GM18873 (cell line): ENCODE measurements at regions not wholly inside any gene's neighbourhood (a gene's known extent, or its start where the extent isn't known, plus 50 kb on each side); places are given as distances from the start of the nearest gene placed in this dataset.

Experiments
- ATAC-seq: cut with Tn5 transposase; IDR thresholded peaks from one replicate; pipeline ENCODE4 v1.9.1; 2021; ENCODE audit warnings: mild to moderate bottlenecking, moderate library complexity, moderate number of reproducible peaks; ENCODE audit not compliant: unreplicated experiment, low FRiP score

DNA sequence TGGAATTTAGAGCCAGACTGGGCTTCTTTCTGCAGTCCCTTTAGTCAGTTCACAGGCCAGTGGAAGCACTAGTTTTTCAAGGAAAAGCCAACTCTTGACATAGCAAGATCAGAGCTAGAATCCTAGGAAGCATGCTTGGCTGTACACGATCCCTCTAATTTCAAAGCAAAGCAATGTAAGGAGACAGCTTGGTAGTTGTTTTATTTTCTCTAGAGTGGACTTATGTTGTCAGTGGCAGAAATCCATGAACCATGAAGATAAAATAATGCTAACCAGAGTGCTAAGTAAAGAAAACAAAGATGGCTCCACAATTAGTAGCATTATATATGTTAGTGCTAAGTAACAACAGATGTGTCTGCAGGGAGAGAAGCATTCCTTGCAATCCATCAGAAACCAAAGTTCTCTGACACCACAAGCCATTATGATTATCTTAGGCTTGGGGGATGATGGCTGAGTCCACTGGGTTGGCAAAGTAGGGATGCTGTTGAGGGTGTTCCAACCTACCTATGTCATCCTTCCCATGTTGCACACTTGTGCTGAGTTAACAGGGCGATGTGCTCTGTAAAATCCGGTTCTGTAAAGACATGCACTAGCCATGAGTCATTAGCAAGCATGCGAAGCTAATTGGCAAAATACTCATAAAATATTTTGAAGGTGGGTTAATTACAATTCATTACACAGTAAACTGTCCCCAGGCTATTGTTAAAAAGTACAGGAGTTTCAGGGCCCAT is 115.2 kb downstream of the BMP2 start:
- no peak for ATAC-seq

GRCh38 chr20:6884114-6884513 is 116.6 kb downstream of the BMP2 start:
- no peak for ATAC-seq

DNA sequence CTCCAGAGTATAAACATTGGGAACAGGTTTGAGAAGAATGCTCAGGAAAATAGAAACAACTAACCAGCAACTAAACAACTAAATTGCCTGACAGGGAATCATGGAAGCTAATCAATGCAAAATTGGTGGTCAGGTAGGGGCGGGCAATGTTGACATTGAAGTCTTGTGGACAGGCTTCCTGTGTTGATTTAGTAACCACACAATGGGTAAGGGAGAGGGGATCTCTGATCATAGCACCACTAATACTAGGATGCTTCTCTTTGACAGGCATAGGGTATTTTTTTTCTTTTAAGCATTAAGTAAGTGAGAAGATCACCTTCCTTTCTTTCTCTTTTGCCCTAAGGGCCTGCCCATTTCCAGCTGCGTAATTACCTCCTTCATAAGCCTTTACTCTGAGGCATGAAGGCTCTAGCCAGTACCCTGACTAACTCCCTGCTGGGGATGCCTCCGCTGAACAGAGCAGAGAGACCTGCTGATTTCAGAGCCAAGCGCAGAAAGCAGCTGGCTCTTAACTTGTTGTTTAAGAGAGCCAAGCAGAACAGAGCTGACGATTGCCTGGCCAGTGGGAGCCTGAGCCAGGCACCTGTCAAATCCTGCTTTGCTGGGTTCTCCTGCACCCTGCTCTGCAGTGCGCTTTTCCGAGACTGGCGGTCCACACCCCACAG is 118.7 kb downstream of the BMP2 start:
- ATAC-seq = no peak

DNA sequence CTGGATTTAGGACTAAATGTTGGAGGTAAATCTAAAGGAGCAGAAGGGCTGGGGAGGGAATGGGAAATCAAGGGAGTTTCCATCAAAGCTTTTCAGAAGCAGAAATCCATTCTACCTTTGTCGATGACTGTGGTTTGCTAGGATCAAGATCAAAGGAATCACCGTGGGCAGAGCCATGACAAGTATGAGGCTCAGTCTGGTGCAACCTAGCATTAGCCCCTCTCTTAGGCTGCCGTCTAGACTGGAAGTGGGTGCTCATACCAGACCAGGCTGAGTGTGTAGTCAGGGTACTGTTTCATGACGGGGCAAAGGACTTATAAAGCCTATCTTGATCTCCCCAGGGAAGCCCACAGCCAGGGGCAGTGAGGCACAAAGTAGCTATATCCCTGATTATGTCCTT is 120.5 kb downstream of the BMP2 start:
- no peak for ATAC-seq

- ATAC-seq = no peak
Observed at GRCh38 chr20:6888736-6889395, 121.4 kb downstream of the BMP2 start.

DNA sequence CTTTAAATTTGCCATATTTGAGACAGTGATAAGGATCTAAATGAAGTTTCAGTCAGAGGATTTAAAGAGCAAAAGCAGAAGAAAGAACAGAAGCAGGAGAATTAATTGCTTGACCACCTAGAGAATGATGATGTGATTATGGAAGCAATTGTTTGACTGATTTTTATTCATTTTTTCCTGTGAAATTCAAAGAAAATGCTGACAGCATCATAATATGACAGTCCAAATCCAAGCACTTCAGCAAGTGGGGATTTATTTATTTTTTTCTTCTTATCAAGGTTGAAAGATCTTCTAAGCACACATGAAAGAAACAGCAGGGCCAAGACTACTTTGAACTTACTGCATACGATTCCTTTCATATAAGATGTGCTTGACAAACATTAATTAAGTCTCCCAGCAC is 125.2 kb downstream of the BMP2 start:
- ATAC-seq = no peak

DNA sequence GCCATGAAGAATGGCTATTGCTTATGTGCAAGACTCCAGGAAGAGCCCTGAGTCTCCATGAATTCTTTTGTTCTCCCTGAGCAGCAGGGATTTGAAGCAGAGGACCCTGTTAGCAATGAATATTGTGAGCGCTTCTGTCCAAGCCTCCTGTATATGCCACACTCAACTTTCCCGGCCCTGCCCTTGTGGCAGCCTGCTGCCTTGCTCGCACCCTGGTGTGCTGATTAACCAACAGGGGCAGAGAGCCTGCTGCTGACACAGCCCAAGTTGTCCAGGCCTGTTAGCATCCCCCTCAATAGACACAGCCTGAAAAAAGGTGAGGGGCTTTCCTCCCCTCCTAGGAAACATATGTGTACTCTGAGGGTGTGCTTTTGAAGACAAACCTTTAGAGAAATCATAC is 131.4 kb downstream of the BMP2 start:
- ATAC-seq = no peak

DNA sequence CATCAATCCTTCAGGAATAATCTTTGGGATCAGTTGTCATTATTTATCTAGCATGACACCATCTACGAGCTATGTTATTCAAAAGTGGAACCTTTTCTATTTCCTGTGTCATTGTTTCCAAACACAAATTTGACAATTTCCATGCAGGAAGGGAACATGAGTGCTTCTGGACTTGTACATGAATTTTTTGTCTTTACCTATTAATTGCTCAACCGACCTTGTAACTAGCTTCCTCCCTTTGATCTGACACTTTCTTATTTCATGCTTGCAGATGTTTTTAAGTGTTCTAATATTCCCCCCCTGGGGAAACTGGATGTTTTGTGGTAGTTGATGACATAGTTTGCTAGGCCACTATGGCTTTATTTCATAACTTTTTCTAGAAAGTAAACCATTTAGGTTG is 139.4 kb downstream of the BMP2 start:
- ATAC-seq = no peak

GRCh38 chr20:6908673-6909072 is 141.2 kb downstream of the BMP2 start:
- ATAC-seq = no peak

DNA sequence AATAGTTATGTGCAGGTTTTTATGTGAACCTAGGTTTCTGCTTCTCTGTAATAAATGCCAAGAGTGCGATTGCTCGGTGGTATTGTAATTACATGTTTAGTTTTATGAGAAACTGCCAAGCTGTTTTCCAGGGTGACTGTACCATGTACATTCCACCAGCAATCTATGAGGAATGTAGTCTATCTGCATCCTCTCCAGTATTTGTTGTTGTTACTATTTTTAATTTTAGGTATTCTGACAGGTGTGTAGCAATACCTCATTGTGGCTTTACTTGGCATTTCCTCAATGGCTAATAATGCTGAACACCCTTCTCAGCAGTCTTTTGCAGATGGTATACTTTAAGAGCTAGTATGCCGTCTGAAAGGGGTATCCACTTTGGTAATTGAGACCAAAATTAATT is 142.1 kb downstream of the BMP2 start:
- ATAC-seq = no peak

DNA sequence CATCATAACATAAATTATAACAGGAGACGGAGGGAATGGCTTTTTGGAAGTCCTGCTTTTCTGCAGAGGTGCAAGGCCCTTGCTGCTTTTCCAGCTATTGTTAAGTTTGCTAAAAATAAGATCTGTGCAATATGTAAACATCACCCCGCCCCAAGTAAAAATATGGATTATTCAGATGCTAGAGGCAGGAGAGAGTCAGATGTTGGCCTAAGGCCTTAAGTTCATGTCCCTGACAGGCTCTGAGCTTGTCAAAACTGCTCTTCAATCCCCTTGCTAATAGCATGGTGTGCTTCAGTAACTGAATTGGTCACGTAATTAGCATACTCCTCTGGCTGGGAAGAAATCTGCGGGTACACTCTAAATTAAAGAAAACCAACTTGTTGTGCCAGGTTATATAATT is 147.5 kb downstream of the BMP2 start:
- no peak for ATAC-seq

GRCh38 chr20:6916938-6917337 is 149.5 kb downstream of the BMP2 start:
- no peak for ATAC-seq

DNA sequence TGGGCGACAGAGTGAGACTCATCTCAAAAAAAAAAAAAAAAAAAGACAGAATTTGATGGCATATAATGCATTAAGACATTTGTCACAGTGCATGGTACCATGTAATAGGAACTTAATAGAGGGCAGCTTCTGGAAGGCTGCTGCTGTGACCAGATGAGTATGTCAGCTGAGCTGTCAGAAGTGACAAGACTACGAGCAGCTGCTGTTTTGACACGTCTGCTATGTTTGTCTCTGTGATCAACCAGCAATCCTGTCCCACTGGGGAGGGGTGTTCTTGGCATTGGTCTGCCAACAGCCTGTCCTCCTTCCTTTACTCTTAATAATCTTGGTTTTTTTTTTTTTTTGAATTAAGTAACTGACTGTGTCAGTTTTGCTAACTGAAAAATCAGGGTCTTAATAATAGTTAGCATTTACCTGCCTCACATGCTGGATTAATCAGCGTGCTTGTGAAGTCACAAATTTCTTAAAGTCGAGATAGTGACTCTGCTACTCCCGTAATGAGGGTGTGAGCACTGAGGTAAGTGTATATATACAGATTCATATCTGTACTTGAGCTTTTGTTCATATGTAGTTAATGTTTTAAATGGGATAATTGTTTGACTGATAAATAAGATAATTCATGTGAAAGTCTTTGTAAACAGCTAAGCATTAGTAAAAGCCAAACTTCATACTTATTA is 152.4 kb downstream of the BMP2 start:
- no peak for ATAC-seq

DNA sequence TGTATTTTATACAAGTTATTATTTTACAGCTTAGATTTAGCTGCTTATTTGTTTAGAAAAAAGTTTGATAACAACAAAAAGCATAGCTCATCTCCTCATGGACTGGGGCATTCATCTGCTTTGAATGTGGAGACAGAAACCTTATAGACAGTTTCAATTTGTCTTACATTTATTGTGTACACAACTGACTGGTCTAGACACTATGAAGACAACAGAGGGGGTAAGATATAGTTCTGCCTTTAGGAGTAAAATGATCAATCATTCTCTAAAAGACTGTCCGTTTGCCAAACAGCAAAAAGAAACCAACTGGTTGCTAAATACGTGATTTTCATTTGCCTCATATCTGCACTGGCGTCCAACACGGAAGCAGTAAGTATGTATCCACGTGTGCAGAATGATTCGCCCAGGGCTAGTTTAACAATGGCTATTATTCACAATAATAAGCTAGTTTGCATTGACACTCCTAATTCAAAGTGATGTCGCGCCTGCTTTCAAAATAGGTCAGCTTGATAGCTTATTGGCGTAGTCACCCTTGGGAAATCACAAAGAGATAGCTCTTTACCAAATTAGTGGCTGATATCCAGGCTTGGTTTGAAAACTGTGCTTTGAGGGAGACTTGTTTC is 153.6 kb downstream of the BMP2 start:
- no peak for ATAC-seq

GRCh38 chr20:6921717-6922386 is 154.4 kb downstream of the BMP2 start:
- no peak for ATAC-seq

DNA sequence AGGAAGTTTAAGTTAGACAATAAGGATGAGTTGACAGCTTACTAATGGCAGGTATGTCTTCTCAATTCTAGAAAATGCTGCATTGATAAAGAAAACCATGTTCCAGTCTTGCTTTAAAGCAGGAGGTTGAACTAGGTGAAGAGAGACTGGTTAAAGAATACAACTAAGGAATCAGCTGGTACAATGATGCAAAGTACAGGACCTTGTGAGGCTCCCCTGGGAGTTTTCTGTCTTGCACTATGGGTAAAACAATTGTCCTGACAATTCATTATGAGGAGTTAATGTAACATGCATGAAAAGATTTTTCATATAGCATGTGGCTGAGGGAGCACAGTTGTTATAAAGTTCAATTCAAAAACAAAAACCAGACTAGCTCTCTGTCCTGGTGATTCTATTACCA is 157.2 kb downstream of the BMP2 start:
- no peak for ATAC-seq

DNA sequence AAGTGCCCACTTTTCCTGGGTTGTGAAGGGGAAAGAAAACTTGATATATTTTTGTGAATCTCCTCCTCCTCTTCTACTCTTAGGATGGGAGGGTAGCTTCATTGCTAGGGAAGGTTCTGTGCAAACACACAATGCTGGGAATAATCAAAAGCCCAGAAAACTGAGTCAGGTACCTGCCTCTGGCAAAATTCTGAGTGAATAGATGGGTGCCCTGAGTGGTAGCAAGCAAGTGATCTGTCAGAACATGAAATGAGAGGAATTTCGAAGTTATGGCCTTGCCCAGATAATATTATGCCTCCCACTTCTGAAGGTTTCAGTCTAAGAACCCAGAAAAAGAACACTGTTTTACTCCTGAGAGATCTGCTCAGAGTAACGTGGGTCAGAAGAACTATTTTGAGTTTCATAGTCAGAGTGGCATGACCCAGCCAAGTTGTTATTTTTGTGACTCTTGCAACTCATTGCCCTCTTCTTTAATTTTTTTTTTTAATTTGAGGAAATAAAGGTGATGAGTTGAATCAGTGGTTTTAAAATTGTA is 158.3 kb downstream of the BMP2 start:
- ATAC-seq = no peak

DNA sequence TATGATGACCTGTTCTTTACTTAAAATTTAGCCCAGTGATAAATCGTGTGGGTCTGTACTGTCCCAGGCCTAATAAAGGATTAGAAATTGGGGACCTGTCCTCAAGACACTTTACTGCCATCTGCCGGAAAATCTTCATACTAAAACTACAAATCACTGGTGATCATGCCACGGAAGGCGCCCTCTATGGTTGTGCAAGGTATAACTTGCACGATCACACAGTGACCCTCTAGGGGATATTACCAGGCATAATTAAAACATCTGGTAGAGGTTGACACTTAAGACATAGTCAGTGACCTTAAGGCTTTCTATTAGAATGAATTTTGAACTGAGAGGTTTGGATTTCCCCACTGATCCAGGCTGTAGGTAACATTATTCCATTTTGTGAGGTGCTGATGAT is 172.6 kb downstream of the BMP2 start:
- ATAC-seq = no peak

- no peak for ATAC-seq
Observed at GRCh38 chr20:6940876-6941275, 173.4 kb downstream of the BMP2 start.

- ATAC-seq = no peak
Observed at GRCh38 chr20:6941571-6941970, 174.1 kb downstream of the BMP2 start.
